NT2/D1 (cell line): ENCODE measurements at regions not wholly inside any gene's neighbourhood (a gene's known extent, or its start where the extent isn't known, plus 50 kb on each side); places are given as distances from the start of the nearest gene placed in this dataset.

Source experiments
- SUZ12 ChIP-seq: IDR thresholded peaks from 2 replicates; pipeline ENCODE4 v1.6.1; 2011; ENCODE audit not compliant: insufficient read length, insufficient read depth; ENCODE audit errors: extremely low read depth
- YY1 ChIP-seq: IDR thresholded peaks from 2 replicates; pipeline ENCODE4 v1.6.1; 2011; ENCODE audit not compliant: insufficient read length, insufficient read depth
- ZNF274 ChIP-seq: IDR thresholded peaks from 2 replicates; pipeline ENCODE4 v1.6.1; 2011; ENCODE audit warnings: mild to moderate bottlenecking, low read depth, low read length

DNA sequence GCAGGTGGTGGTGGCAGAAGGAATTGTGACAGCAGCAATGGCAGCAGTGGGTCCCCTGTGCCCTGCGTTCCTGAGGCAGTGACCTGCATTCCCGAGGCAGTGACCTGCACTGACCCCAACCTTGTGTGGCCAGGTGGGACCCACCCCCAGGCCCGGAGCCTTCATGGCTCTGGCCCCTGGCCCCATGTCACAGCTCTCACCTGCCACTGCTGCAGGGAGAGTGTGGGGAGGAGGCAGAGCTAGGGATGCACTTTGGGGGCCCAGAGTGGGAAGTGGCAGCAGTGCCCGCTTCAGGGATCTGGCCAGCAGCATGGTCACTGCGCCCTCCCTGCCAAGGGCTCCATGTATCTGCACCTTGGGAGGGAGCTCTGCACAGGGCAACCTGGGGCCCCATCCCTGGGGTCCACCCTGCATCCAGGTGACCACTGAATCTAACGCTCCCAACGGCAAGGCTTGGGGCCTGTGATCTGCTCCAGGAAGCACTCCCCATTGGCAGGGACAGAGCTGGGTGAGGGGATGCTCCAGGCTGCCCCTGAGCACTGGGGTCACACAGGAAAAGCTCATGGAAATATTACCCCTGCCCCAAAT, 618.6 kb downstream of the RWDD3 start:
- no peak for TF ChIP-seq ZNF274
- TF ChIP-seq SUZ12, result no peak
- no peak for TF ChIP-seq YY1
